H4 (cell line): ENCODE measurements at regions not wholly inside any gene's neighbourhood (a gene's known extent, or its start where the extent isn't known, plus 50 kb on each side); places are given as distances from the start of the nearest gene placed in this dataset.
"Not testable (repeated sequence)": the region's sequence is repeated elsewhere in the genome, so short reads cannot be mapped to it uniquely, and the experiment has no call there.

Experiments used
- DNase-seq: peaks from one replicate; pipeline ENCODE4 v3.0.0-alpha.2; 2015; ENCODE audit warnings: low spot score

DNA sequence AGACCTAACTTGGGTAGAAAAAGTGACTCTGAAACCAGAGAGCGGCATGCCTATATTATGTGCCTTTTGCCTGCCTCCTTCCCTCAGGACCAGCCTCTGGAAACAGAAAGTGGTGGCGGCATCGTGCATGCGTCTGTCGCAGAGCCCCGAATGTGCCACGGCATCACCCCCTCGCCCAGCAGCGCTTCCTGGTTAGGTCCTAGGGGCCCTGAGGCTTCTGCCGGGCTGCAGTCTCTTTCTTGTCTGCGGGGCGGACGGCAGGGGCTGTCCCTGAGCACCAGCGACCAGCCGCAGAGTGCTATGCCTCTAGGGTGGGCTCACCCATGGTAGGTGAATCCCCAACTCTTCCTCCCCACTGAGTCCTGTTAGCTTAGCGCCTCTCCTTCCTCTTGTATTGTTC lies 68.7 kb downstream of the VSIG4 start:
- no peak for DNase-seq

DNA sequence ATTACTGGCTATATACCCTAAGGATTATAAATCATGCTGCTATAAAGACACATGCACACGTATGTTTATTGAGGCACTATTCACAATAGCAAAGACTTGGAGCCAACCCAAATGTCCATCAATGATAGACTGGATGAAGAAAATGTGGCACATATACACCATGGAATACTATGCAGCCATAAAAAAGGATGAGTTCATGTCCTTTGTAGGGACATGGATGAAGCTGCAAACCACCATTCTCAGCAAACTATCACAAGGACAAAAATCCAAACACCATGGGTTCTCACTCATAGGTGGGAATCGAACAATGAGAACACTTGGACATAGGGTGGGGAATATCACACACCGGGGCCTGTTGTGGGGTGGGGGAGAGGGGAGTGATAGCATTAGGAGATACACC lies 72.7 kb downstream of the VSIG4 start:
- DNase-seq: not testable (repeated sequence)

DNA sequence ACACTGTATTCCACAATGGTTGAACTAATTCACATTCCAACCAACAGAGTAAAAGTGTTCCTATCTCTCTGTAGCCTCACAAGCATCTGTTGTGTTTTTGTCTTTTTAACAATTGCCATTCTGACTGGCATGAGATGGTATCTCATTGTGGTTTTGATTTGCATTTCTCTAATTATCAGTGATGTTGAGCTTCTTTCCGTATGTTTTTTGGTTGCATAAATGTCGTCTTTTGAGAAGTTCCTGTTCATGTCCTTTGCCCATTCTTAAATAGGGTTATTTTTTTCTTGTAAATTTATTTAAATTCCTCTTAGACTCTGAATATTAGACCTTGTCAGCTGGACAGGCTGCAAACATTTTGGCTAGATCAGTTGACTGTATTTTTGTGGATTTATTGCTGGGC lies 78.2 kb downstream of the VSIG4 start:
- DNase-seq: no peak

DNA sequence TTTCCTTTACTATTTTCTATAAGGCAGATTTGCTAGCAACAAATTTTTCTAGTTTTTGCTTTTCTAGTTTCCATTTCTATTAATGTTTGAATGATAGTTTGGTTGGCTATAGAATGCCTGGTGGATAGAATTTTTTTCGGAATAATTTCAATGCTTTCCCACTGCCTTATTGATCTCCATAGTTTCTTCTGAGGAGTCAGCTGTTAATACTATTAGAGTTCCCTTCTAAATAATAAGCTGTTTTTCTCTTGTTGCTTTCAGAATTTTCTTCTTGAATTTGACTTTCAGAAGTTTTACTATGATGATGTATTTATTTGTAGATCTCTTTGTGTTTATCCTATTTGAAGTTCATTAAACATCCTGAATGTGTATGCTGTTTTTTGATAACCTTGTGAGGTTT lies 91.8 kb downstream of the VSIG4 start:
- DNase-seq: no peak

DNA sequence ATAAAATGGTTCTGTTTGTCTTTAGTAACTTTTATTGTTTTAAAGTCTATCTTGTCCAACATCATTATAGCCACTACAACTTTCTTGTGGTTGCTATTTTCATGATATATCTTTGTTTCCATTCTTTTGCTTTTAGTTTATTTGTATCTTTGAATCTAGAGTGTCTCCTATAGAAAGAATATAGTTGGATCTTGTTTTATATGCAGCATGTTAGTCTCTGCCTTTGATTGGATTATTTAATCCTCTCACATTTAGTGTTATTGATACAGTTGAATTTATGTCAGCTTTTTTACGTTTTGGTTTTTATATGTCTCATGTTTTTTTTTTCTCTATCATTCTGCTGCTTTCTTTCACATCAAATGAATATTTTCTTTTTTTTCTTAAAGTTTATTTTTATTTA lies 98.1 kb downstream of the VSIG4 start:
- no peak for DNase-seq

DNA sequence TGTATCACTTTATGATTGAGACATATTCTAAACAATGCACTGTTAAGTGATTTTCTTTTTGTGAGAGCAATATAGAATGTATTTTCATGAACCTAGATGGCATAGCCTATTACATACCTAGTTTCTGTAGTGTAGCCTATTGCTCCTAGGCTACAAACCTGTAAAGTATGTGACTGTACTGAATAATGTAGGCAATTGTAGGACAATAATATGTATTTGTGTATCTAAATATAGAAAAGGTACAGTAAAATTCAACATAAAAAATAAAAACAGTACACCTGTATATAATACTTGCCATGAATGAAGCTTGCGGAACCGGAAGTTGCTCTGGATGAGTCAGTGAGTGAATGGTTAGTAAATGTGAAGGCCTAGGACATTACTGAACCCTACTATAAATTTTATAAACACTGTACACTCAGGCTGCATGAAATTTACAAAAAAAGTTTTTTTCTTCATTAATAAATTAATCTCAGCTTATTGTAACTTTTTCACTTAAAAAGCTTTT lies 106.7 kb downstream of the VSIG4 start:
- DNase-seq: no peak

DNA sequence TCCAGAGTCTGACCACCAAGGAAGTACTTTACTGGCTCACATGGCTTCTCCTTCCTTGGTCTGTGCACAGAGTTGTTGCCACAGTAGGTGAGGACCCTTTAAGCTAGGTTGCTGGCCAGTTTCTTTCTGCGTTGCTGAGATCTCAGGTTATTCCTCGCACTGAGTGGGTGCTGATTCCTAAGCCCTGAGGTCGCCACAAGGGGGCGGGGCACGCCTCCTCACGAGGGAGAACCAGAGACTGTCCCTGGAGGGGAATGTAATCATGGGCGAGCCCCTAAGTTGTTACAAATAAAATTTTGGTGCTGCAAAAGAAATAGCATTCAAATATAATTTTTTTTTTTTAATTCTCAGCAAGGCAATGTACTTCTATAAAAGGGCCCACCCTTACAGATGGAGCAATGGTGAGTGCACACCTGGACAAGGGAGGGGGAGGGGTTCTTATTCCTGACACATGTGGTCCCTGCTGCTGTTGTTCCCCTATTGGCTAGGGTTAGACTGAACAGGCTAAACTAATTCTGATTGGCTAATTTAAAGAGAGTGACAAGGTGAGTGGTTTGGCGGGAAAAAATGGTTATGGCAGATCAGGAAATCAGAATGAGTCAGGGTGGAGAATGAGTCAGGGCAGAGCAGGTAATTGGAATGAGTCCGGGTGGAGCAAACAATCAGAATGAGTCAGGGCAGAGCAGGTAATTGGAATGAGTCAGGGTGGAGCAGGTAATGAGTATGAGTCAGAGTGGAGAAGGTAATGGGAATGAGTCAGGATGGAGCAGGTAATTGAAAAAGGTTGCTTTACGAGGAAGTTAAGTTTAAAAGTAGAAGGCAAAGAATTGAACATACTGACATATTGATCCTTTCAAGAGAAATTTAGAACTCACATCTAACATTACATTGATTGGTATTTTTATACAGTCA lies 107.5 kb downstream of the VSIG4 start:
- DNase-seq: peak; percentile 9

DNA sequence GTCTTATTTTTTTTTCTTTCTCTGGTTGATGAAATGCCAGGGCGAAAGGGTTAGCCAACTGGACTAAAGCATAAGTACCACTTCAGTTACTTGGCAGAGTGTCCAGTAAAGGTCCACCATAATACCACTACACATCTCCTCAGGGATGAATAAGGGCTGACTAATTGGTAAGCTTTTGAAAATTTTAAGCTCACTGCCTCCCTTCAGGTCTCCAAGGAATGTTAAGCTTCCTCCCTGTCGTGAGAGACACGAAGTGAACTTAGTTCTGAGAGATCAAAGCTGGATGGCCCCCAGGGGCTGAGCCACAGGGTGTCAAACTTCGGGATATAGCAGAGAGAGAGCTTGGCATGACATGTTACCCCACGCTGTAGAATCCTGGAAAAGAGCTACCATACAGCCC lies 111.4 kb downstream of the VSIG4 start:
- no peak for DNase-seq

DNA sequence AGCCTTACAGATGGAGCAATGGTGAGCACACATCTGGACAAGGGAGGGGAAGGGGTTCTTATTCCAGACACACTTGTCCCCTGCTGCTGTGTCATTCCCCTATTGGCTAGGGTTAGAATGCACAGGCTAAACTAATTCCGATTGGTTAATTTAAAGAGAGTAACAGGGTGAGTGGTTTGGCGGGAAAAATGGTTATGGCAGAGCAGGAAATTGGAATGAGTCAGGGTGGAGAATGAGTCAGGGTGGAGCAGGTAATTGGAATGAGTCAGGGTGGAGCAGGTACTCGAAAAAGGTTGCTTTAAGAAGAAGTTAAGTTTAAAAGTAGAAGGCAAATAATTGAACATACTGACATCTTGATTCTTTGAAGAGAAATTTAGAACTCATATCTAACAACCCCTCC lies 112.5 kb downstream of the VSIG4 start:
- DNase-seq: not testable (repeated sequence)

DNA sequence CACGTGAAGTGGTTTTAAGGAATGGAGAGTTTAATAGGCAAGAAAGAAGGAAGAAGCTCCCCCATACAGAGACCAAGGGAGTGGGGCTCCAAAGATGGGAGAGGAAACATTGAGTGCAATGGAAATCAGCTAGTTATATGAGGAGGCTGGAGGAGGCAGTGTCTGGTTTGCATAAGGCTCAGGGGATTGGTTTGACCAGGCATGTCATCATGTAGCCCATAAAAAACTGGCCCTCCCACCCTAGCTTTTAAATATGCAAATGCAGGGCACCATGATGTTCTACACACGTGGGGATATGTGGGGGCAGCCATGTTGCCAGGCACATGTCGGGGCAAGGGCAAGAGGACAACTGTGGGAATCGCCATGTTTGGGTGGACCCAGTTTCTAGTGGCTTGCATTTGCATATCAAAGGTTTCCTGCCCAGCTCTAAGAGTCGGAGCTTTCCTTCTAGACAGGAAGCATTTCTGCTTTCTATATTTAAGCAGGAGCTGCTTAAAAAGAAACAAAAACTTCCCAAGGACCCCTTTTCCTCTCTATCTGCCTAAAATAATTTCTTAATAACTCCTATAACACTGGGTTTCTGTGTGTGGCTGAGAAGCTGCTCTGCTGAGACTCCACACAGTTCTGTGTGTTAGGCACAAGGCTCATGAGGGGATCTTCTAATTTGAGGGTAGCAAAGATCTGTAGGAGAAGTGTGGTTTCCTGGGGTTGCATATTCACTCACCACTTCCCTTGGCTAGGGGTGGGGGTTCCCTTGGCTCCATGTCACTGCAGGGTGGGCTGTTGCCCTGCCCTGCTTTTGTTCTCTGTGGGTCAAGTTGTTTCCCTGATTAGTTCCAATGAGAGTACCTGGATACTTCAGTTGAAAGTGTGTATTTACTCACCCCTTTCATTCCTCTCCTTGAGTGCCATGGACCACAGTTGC lies 113.5 kb downstream of the VSIG4 start:
- no peak for DNase-seq

DNA sequence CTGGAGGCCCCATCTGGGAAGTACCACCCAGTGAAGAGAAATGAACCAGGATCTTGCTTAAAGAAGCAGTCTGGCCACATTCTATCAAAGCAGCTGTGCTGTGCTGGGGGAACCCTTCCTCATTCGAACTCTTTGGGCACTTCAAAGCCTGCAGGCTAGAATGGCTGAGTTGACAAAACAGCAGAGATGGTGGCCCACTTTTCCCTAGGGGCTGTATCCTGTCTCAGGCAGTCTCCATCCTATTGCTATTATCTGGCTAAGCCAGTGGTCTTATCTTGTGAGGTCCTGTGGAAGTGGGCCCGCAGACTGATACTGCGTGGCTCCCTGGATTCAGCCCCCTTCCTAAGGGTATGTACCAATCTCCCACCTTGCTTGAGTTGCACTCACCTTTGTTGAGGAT lies 114.3 kb downstream of the VSIG4 start:
- DNase-seq: no peak

DNA sequence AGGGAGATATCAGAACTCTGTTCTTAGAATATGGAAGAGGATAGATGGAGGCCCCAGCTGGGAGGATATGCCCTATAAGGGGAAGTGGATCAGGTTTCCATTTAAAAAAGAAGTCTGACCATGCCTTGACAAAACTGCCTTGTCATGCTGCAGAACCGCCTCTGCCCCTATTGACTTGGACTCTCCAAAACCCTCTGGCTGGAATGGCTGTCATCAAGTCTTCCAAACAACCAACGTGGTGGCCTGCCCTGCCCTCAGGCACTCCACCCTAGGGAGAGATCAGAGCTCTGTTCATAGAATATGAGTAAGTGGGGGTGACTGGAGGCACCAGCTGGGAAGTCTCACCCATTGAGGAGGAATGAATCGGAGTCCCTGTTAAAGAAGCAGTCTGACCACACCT lies 114.9 kb downstream of the VSIG4 start:
- DNase-seq: peak; percentile 5

DNA sequence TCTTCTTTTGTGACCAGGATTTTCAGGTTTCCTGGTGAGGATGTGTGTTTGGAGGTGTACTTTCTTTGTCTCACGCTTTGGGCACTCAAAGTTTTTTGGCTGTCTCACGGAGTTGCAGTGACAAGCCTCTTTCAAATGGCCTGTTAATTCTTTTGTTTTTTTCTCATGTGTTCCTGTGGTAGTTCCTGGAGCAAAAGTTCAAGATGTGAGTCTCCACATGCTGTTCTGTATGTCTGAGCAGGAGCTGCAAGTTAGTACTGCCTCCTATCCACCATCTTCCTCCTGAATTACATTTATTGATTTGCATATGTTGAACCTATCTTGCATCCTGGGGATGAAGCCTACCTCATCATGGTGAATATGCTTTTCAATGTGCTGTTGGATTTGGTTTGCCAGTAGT lies 118.5 kb downstream of the VSIG4 start:
- DNase-seq: no peak

DNA sequence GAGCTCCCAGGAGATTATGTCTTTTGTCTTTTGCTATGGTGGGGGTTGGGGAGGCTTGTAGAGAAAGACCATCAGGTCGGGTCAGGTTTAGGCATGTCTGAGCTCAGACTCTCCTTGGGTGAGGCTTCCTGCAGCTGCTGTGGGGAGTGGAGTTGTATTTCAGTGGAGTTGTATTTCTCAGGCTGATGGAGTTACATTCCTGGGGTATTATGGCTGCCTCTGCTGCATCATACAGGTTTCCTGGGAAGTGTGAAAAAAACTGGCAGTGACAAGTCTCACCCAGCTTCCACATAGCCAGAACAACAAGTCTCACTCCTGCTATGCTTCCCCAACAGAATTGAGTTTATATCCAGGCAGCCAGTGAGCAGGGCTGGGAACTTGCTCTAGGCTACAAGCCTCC lies 119.3 kb downstream of the VSIG4 start:
- no peak for DNase-seq

DNA sequence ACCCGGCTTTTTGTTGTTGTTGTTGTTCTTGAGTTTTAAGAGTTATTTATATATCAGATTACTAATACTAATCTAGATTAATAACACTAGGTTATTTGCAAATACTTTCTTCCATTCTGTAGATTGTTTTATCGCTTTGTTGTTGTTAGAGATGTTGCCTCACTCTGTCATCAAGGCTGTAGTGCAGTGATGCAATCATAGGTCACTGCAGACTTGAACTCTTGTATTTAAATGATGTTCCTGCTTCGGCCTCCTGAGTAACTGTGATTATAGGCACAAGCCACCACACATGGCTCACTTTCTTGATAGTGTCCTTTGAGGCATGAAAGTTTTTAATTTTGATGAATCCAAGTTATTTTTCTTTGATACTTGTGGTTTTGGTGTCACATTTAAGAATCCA lies 129.0 kb downstream of the VSIG4 start:
- no peak for DNase-seq

DNA sequence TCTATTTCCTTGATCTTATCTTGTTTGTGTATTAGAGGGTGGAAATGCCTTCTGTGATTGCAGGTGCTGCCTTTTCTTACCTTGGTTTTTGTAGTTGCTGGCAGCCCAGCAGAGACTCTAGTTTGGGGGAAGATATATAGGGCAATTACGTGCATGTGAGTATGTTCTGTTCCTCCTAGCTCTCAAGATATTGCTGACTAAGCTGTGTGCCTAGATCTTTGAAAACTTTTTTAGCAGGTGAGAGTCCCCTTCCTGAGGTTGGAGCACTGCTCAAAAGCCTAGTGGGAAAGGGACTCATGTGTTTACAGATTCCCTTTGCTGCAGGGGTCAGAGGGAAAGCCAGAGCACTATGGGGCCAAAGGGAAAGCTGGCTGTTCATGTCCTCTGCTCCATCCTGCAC lies 136.1 kb downstream of the VSIG4 start:
- DNase-seq: no peak

DNA sequence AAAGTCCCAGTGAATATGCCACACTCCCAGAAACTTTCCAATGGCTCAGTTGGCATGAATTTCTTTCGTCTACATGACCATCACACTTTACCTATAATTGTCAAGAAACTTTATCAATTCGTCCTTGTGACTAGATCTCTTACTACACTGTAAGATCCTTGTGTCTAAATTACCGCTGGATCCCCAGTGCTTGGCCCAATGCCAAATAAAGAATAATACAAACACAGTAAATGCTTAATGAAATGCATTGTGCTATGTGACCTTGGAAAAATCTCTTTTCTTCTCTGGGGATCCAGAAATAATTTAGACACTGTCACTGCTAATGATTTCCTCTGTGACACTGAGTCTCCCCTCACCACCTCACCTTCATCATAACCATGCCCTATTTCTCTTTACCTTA lies 137.9 kb downstream of the VSIG4 start:
- no peak for DNase-seq

DNA sequence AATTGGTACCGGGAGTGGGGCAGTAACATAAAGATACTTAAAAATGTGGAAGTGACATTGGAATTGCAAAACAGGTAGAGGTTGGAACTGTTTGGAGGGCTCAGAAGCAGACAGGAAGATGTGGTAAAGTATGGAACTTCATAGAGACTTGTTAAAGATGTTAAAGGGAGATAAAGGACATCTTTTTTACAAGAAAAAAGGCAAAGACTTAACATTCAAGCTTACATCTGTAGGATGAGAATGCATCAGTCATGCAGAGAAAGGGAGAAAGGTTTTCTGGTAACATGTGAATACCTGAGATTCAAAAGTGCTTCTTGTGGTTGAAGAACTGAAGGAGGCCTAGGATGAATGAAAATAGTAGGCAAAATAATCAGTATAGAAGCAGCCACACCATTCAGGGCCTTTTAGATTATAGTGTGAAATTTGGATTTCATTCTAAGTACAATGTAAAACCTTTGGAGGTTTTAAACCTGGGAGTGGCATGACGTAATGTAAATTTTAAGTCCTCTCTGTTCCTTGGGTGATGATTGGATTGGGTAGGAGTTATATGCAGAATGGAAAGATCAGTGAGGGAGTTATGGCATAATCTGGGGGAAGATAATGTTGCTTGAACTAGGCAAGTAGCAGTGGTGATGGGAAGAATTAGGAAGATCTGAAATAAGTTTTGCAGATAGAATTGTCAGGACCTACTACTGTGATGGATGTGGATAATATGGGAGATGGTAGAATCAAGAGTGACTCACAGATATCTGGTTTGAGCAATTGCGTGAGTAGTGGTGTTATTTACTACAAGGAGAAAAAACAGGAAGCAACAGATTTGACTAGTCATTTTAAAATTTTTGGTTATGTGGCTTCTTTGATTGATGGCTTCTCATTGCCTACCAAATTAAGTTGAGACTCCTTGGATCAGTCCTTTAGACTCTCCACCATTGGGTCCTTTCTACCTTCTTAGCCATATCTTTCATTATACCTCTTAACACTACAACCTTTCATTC lies 138.7 kb downstream of the VSIG4 start:
- DNase-seq: no peak

DNA sequence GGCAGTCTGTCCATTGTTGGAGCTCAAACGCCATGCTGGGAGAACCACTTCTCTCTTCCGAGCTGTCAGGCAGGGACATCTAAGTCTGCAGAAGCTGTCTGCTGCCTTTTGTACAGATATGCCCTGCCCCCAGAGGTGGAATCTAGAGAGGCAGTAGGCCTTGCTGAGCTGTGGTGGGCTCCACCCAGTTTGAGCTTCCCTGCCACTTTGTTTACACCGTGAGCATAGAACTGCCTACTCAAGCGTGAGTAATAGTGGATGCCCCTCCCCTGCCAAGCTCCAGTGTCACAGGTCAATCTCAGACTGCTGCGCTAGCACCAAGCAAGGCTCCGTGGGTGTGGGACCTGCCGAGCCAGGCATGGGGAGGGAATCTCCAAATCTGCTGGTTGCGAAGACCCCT lies 145.7 kb downstream of the VSIG4 start:
- peak; percentile 17 for DNase-seq

DNA sequence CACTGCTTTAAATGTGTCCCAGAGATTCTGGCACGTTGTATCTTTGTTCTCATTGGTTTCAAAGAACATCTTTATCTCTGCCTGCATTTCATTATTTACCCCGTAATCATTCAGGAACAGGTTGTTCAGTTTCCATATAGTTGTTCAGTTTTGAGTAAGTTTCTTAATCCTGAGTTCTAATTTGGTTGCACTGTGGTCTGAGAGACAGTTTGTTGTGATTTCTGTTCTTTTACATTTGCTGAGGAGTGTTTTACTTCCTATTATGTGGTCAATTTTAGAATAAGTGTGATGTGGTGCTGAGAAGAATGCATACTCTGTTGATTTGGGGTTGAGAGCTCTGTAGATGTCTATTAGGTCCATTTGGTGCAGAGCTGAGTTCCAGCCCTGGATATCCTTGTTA lies 148.1 kb downstream of the VSIG4 start:
- DNase-seq: not testable (repeated sequence)

DNA sequence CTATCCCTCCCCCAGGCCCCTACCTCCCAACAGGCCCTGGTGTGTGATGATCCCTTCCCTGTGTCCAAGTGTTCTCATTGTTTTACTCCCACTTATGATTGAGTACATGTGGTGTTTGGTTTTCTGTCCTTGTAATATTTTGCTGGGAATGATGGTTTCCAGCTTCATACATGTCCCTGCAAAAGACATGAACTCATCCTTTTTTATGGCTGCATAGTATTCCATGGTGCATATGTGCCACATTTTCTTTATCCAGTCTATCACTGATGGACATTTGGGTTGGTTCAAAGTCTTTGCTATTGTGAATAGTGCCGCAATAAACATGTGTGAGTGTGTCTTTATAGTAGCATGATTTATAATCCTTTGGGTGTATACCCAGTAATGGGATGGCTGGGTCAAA lies 151.7 kb downstream of the VSIG4 start:
- not testable (repeated sequence) for DNase-seq
